B cell (primary cell): ENCODE measurements at regions not wholly inside any gene's neighbourhood (a gene's known extent, or its start where the extent isn't known, plus 50 kb on each side); places are given as distances from the start of the nearest gene placed in this dataset.

ENCODE experiments used
- ATAC-seq: fragments of 200-7000 bp; cut with Tn5 transposase; one replicate; pipeline ENCODE4 v1.10.0; 2021; ENCODE audit warnings: low read depth, mild to moderate bottlenecking, moderate number of reproducible peaks, moderate library complexity
- CTCF ChIA-PET: fragments of 350-600 bp; sonication (Branson Sonifier 250); formaldehyde crosslinking; loops from one replicate; lab custom pipeline; 2021; ENCODE audit warnings: antibody characterized with exemption, inconsistent platforms; lab: Charles Lee
- POLR2A ChIA-PET: fragments of 350-600 bp; sonication (Branson Sonifier 250); formaldehyde crosslinking; loops from one replicate; lab custom pipeline; 2021; ENCODE audit warnings: antibody characterized with exemption; lab: Charles Lee
- DNase-seq: peaks from one replicate; pipeline ENCODE4 v3.0.0; 2013
- H2AFZ ChIP-seq: 2 replicates; pipeline ENCODE4 v1.6.1; 2012; ENCODE audit warnings: mild to moderate bottlenecking, low read depth, low read length; ENCODE audit not compliant: insufficient read depth, poor library complexity, severe bottlenecking
- H3K27ac ChIP-seq, 2 donors: 1 replicate in 1 of 2; 2 replicates in 1 of 2; pipeline ENCODE4 v1.5.1; 2012 to 2013; ENCODE audit warnings: low read length in 2 of 2, mild to moderate bottlenecking in 2 of 2, moderate library complexity in 1 of 2
- H3K27me3 ChIP-seq, 4 experiments: fragments of 200-600 bp in 1 of 4; sonication (generic) in 1 of 4; replicated peaks in 1 of 4; 1 replicate in 2 of 4; 2 replicates in 2 of 4; pipeline versions ENCODE4 v1.6.1 to v1.7.0; 2013 to 2016; ENCODE audit warnings: low read length in 3 of 4, mild to moderate bottlenecking in 2 of 4, mixed read lengths in 1 of 4, moderate library complexity in 1 of 4; ENCODE audit not compliant: insufficient read depth in 4 of 4, control insufficient read depth in 3 of 4; ENCODE audit errors: control extremely low read depth in 1 of 4
- H3K36me3 ChIP-seq, 2 experiments: replicated peaks in 1 of 2; 1 replicate in 1 of 2; 2 replicates in 1 of 2; pipeline versions ENCODE4 v1.6.1 to v1.7.1; 2013; ENCODE audit warnings: low read length in 1 of 2; ENCODE audit not compliant: insufficient read depth in 2 of 2, control insufficient read depth in 1 of 2; ENCODE audit errors: control extremely low read depth in 1 of 2, extremely low read depth in 1 of 2
- H3K4me1 ChIP-seq, 2 donors: fragments of 200-600 bp in 1 of 2; sonication (generic) in 1 of 2; 1 replicate in 1 of 2; 2 replicates in 1 of 2; pipeline versions ENCODE4 v1.5.1 to v1.6.1; 2013 to 2017; ENCODE audit warnings: low read length in 2 of 2; ENCODE audit not compliant: control insufficient read depth in 2 of 2, insufficient read depth in 2 of 2
- H3K4me2 ChIP-seq: replicated peaks from 2 replicates; pipeline ENCODE3; 2012; ENCODE audit warnings: mild to moderate bottlenecking, low read depth, low read length; ENCODE audit not compliant: poor library complexity, severe bottlenecking
- H3K4me3 ChIP-seq, 5 experiments: fragments of 200-600 bp in 1 of 5; sonication (generic) in 1 of 5; 1 replicate in 3 of 5; 2 replicates in 2 of 5; pipeline versions ENCODE4 v1.5.1 to v1.7.0; 2011 to 2016; ENCODE audit warnings: low read length in 4 of 5, mild to moderate bottlenecking in 4 of 5, low read depth in 2 of 5, control low read depth in 1 of 5, moderate library complexity in 1 of 5; ENCODE audit not compliant: insufficient read depth in 1 of 5; ENCODE audit errors: control extremely low read depth in 1 of 5, extremely low read depth in 1 of 5
- H3K79me2 ChIP-seq: fragments of 200-600 bp; sonication (generic); one replicate; pipeline ENCODE4 v1.6.0; 2016; ENCODE audit warnings: low read length; ENCODE audit not compliant: control insufficient read depth, insufficient read depth
- H3K9ac ChIP-seq: fragments of 200-600 bp; sonication (generic); 2 replicates; pipeline ENCODE4 v1.6.1; 2017; ENCODE audit warnings: mild to moderate bottlenecking, low read length, moderate library complexity
- H3K9me3 ChIP-seq, 3 donors: one replicate each; pipeline versions ENCODE4 v1.6.1 to v1.7.1; 2013; ENCODE audit warnings: low read length in 2 of 3; ENCODE audit not compliant: control insufficient read depth in 2 of 3, insufficient read depth in 1 of 3; ENCODE audit errors: control extremely low read depth in 1 of 3
- H4K20me1 ChIP-seq: 2 replicates; pipeline ENCODE4 v1.6.0; 2012; ENCODE audit warnings: mild to moderate bottlenecking, low read length; ENCODE audit not compliant: insufficient read depth, control insufficient read depth, poor library complexity, severe bottlenecking
- H3K27ac Mint-ChIP-seq: one replicate; pipeline ENCODE4 v1.8.0; 2021; ENCODE audit warnings: mixed read lengths
- H3K27me3 Mint-ChIP-seq: one replicate; pipeline ENCODE4 v1.8.0; 2021; ENCODE audit warnings: mixed read lengths
- H3K4me1 Mint-ChIP-seq: one replicate; pipeline ENCODE4 v1.8.0; 2021; ENCODE audit warnings: mixed read lengths
- H3K4me3 Mint-ChIP-seq: one replicate; pipeline ENCODE4 v1.8.0; 2021; ENCODE audit warnings: mixed read lengths
- H3K9me3 Mint-ChIP-seq: one replicate; pipeline ENCODE4 v1.8.0; 2022; ENCODE audit warnings: mixed read lengths; ENCODE audit not compliant: insufficient read depth
- EZH2 ChIP-seq: IDR thresholded peaks from 2 replicates; pipeline ENCODE4 v1.6.1; 2012; ENCODE audit warnings: borderline replicate concordance, low read depth, mild to moderate bottlenecking, moderate library complexity, low read length; ENCODE audit not compliant: insufficient read depth, poor library complexity, severe bottlenecking
- WGBS: methylation state at CpG from one replicate; pipeline ENCODE4 v1.1.5; 2013; ENCODE audit warnings: missing lambda C conversion rate; ENCODE audit not compliant: insufficient coverage; 5-methylcytosine and 5-hydroxymethylcytosine counted together
- intact Hi-C: fragments of 100-400 bp; cut with micrococcal nuclease; formaldehyde crosslinking; loops from one replicate; pipeline ENCODE4 v1.10.0; 2022
- TF ChIP-seq, protein P1 (sequence below): fragments of 200-600 bp; IDR thresholded peaks from one replicate; pipeline ENCODE4 v1.8.0; 2022; ENCODE audit warnings: antibody characterized with exemption, mild to moderate bottlenecking

GRCh38 chr5:174235221-174236011 is 189.9 kb downstream of the NSG2 start:
- no peaks in the 10 kb centered on the region for H4K20me1 ChIP-seq
- H3K9ac ChIP-seq = no peak overlapping the region
- Mint-ChIP-seq H3K27ac (no peak overlapping the region), H3K4me1 (no peaks in the 10 kb centered on the region), H3K9me3 (peaks cover 3% of the 10 kb centered on the region), H3K4me3 (no peak overlapping the region), H3K27me3 (peaks cover 16% of the 10 kb centered on the region)
- intact Hi-C loops = no loop called here
- H3K4me2 ChIP-seq = no peak overlapping the region
- H3K4me1 ChIP-seq = no peaks in the 10 kb centered on the region
- ATAC-seq = no peak
- no peak for DNase-seq
- H3K79me2 ChIP-seq = no peaks in the 10 kb centered on the region
- TF ChIP-seq, protein P1, sequence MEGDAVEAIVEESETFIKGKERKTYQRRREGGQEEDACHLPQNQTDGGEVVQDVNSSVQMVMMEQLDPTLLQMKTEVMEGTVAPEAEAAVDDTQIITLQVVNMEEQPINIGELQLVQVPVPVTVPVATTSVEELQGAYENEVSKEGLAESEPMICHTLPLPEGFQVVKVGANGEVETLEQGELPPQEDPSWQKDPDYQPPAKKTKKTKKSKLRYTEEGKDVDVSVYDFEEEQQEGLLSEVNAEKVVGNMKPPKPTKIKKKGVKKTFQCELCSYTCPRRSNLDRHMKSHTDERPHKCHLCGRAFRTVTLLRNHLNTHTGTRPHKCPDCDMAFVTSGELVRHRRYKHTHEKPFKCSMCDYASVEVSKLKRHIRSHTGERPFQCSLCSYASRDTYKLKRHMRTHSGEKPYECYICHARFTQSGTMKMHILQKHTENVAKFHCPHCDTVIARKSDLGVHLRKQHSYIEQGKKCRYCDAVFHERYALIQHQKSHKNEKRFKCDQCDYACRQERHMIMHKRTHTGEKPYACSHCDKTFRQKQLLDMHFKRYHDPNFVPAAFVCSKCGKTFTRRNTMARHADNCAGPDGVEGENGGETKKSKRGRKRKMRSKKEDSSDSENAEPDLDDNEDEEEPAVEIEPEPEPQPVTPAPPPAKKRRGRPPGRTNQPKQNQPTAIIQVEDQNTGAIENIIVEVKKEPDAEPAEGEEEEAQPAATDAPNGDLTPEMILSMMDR = no peak
- no peak for TF ChIP-seq EZH2
- H3K4me3 ChIP-seq = no peak overlapping the region
- peaks cover 0 to 16% (median 0%) of the 10 kb centered on the region in 3 donors for H3K9me3 ChIP-seq
- H3K27me3 ChIP-seq = no peaks in the 10 kb centered on the region
- H3K36me3 ChIP-seq = no peaks in the 10 kb centered on the region
- no peak overlapping the region for H3K27ac ChIP-seq
- 91% methylated on average over 8 of the region's 12 CpGs for WGBS
- POLR2A ChIA-PET = no interaction called here
- CTCF ChIA-PET = no interaction called here
- H2AFZ ChIP-seq = no peak overlapping the region

- Mint-ChIP-seq H3K4me1 (no peaks in the 10 kb centered on the region), H3K27me3 (peaks cover 16% of the 10 kb centered on the region), H3K9me3 (peaks cover 3% of the 10 kb centered on the region), H3K27ac (no peak overlapping the region), H3K4me3 (no peak overlapping the region)
- H3K27me3 ChIP-seq = no peaks in the 10 kb centered on the region
- no peaks in the 10 kb centered on the region for H3K4me1 ChIP-seq
- ATAC-seq = no peak
- no peak overlapping the region for H3K4me3 ChIP-seq
- H3K9ac ChIP-seq = no peak overlapping the region
- ChIA-PET CTCF (no interaction called here), POLR2A (no interaction called here)
- no peak for DNase-seq
- intact Hi-C loops = no loop called here
- H2AFZ ChIP-seq = no peak overlapping the region
- 84% methylated on average over 4 of the region's 5 CpGs for whole genome bisulfite sequencing
- TF ChIP-seq EZH2 = no peak
- TF ChIP-seq, protein P1 = no peak
- H3K4me2 ChIP-seq = no peak overlapping the region
- H4K20me1 ChIP-seq = no peaks in the 10 kb centered on the region
- no peak overlapping the region for H3K27ac ChIP-seq
- H3K36me3 ChIP-seq = no peaks in the 10 kb centered on the region
- peaks cover 0 to 16% (median 0%) of the 10 kb centered on the region in 3 donors for H3K9me3 ChIP-seq
- no peaks in the 10 kb centered on the region for H3K79me2 ChIP-seq
Measured at GRCh38 chr5:174236070-174236469, 190.6 kb downstream of the NSG2 start.
